ENCODE measurements at regions not wholly inside any gene's neighbourhood (a gene's known extent, or its start where the extent isn't known, plus 50 kb on each side); places are given as distances from the start of the nearest gene placed in this dataset.

DNA sequence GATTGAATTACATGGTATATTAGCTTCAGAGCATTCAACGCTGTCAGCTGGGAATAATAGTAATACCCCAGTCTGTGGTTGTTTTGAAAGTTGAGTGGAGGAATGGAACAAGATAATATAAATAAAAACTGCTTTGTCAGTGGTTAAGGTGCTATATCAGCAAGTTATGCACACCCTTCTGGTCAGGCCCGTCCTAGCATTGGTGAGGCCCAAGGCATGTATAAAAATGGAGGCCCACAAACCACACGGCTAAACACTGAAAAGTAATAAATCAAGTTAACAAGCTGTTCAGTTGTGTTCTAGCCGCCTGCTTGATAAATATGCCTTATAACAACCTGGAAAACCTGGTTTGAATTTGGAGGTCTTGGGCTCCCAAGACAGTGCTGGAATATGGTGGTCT lies 77.4 kb downstream of the PSMG1 start:
- no peaks in the 10 kb centered on the region for H3K27me3 ChIP-seq (ENCODE audit: insufficient read depth, low read length, poor library complexity)
- no peak overlapping the region for H3K27ac ChIP-seq (ENCODE audit: low read length)
- H3K36me3 ChIP-seq (ENCODE audit: insufficient read depth, low read length): no peaks in the 10 kb centered on the region
- no peak overlapping the region for H3K9ac ChIP-seq (ENCODE audit: low read depth, low read length)
- DNase-seq (no peak), ATAC-seq (ENCODE audit: insufficient read depth, low read depth) (no peak)
- no peak overlapping the region for H2AFZ ChIP-seq (ENCODE audit: low read depth, low read length)
- H4K20me1 ChIP-seq (ENCODE audit: insufficient read depth, low read length): no peaks in the 10 kb centered on the region
- H3K9me3 ChIP-seq (ENCODE audit: insufficient read depth, low read length, severe bottlenecking): peaks cover 2% of the 10 kb centered on the region
- no peak for TF ChIP-seq EZH2 (IDR thresholded peaks at IDR 0.05; ENCODE audit: borderline replicate concordance, low read depth, low read length, severe bottlenecking)
- TF ChIP-seq, protein P1, sequence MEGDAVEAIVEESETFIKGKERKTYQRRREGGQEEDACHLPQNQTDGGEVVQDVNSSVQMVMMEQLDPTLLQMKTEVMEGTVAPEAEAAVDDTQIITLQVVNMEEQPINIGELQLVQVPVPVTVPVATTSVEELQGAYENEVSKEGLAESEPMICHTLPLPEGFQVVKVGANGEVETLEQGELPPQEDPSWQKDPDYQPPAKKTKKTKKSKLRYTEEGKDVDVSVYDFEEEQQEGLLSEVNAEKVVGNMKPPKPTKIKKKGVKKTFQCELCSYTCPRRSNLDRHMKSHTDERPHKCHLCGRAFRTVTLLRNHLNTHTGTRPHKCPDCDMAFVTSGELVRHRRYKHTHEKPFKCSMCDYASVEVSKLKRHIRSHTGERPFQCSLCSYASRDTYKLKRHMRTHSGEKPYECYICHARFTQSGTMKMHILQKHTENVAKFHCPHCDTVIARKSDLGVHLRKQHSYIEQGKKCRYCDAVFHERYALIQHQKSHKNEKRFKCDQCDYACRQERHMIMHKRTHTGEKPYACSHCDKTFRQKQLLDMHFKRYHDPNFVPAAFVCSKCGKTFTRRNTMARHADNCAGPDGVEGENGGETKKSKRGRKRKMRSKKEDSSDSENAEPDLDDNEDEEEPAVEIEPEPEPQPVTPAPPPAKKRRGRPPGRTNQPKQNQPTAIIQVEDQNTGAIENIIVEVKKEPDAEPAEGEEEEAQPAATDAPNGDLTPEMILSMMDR (IDR thresholded peaks at IDR 0.05; ENCODE audit: borderline replicate concordance, extremely low read depth, low read length, poor library complexity, severe bottlenecking): no peak
- no peaks in the 10 kb centered on the region for H3K4me1 ChIP-seq (ENCODE audit: insufficient read depth, low read length)
- H3K79me2 ChIP-seq (ENCODE audit: insufficient read depth, low read length): no peaks in the 10 kb centered on the region
- H3K4me3 ChIP-seq (ENCODE audit: low read depth in 1 of 2, low read length in 2 of 2): no peak overlapping the region
- no peak overlapping the region for H3K4me2 ChIP-seq (ENCODE audit: insufficient read depth, low read length)

DNA sequence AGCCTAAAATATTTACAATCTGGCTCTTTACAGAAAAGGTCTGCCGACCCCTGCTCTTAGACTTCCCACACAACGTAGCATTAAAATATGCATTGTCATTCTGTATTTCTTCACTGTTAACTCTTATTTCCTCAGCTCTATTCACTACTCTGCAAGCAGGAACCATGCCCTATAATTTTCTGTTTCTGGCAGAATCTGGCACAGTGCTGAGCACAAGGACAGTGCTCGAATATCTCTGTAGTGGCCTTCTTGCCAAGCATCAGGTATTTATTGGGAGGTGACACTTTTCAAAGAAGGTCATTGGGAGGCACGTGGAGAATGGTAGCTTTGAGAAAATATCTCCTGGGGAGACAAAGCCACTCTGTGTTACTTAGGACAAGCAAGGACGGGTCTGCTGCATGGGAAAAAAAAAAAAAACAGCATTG lies 77.9 kb downstream of the PSMG1 start:
- Histone ChIP-seq H3K27ac (ENCODE audit: low read length) (no peak overlapping the region), H3K79me2 (ENCODE audit: insufficient read depth, low read length) (no peaks in the 10 kb centered on the region), H3K4me2 (ENCODE audit: insufficient read depth, low read length) (no peak overlapping the region), H3K4me1 (ENCODE audit: insufficient read depth, low read length) (no peaks in the 10 kb centered on the region), H3K27me3 (ENCODE audit: insufficient read depth, low read length, poor library complexity) (no peaks in the 10 kb centered on the region), H3K4me3 (ENCODE audit: low read depth in 1 of 2, low read length in 2 of 2) (no peak overlapping the region), H2AFZ (ENCODE audit: low read depth, low read length) (no peak overlapping the region), H3K9me3 (ENCODE audit: insufficient read depth, low read length, severe bottlenecking) (peaks cover 2% of the 10 kb centered on the region), H4K20me1 (ENCODE audit: insufficient read depth, low read length) (no peaks in the 10 kb centered on the region), H3K9ac (ENCODE audit: low read depth, low read length) (no peak overlapping the region), H3K36me3 (ENCODE audit: insufficient read depth, low read length) (no peaks in the 10 kb centered on the region)
- TF ChIP-seq, protein P1 (IDR thresholded peaks at IDR 0.05; ENCODE audit: borderline replicate concordance, extremely low read depth, low read length, poor library complexity, severe bottlenecking): no peak
- TF ChIP-seq EZH2 (IDR thresholded peaks at IDR 0.05; ENCODE audit: borderline replicate concordance, low read depth, low read length, severe bottlenecking): no peak
- no peak for DNase-seq
- ATAC-seq (ENCODE audit: insufficient read depth, low read depth): 0 out of 3 replicates have a peak, but pooled peaks have one; percentile 24

DNA sequence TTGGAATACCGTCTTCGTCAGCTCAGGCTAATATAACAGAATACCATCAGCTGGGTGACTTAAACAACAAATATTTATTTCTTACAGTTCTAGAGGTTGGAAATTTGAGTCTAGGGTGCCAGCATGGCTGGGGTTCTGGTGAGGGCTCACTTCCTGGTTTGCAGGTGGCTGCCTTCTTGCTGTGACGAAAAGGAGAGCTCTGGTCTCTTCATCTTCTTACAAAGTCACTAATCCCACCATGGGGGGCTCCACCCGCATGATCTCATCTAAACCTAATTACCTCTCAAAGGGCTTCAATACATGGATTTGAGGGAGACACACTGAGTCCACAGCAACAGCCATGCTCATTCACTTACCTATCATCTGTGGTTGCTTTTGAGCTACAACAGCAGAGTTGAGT lies 78.3 kb downstream of the PSMG1 start:
- H3K9ac ChIP-seq (ENCODE audit: low read depth, low read length): no peak overlapping the region
- H3K4me2 ChIP-seq (ENCODE audit: insufficient read depth, low read length): no peak overlapping the region
- no peaks in the 10 kb centered on the region for H3K79me2 ChIP-seq (ENCODE audit: insufficient read depth, low read length)
- H3K36me3 ChIP-seq (ENCODE audit: insufficient read depth, low read length): no peaks in the 10 kb centered on the region
- no peak overlapping the region for H3K4me3 ChIP-seq (ENCODE audit: low read depth in 1 of 2, low read length in 2 of 2)
- no peak for TF ChIP-seq EZH2 (IDR thresholded peaks at IDR 0.05; ENCODE audit: borderline replicate concordance, low read depth, low read length, severe bottlenecking)
- TF ChIP-seq, protein P1 (IDR thresholded peaks at IDR 0.05; ENCODE audit: borderline replicate concordance, extremely low read depth, low read length, poor library complexity, severe bottlenecking): no peak
- peaks cover 2% of the 10 kb centered on the region for H3K9me3 ChIP-seq (ENCODE audit: insufficient read depth, low read length, severe bottlenecking)
- H2AFZ ChIP-seq (ENCODE audit: low read depth, low read length): no peak overlapping the region
- H3K4me1 ChIP-seq (ENCODE audit: insufficient read depth, low read length): no peaks in the 10 kb centered on the region
- H3K27me3 ChIP-seq (ENCODE audit: insufficient read depth, low read length, poor library complexity): no peaks in the 10 kb centered on the region
- DNase-seq (no peak), ATAC-seq (ENCODE audit: insufficient read depth, low read depth) (peak; percentile 40; the same call in 1 of the 3 replicates)
- no peak overlapping the region for H3K27ac ChIP-seq (ENCODE audit: low read length)
- H4K20me1 ChIP-seq (ENCODE audit: insufficient read depth, low read length): no peaks in the 10 kb centered on the region

DNA sequence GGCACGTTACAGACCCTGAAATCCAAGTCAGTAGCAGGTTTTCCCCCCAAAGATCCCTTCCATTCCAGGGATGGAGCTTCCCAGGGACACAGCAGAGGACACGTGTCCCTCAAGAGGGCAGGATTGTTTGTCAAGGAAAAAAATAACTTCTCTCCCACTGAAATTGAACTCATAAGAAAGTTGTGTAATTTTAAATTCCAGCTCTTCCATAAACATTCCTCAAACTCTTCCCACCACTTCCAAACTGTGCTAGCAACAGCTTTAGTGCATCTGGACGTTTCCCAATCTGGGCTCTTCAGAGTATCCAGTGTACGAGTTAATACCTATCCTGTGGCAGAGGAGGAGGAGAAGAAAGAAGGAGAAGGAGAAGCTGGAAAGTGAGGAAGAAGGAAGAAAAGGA lies 79.6 kb downstream of the PSMG1 start:
- TF ChIP-seq, protein P1 (IDR thresholded peaks at IDR 0.05; ENCODE audit: borderline replicate concordance, extremely low read depth, low read length, poor library complexity, severe bottlenecking): no peak
- TF ChIP-seq EZH2 (IDR thresholded peaks at IDR 0.05; ENCODE audit: borderline replicate concordance, low read depth, low read length, severe bottlenecking): no peak
- Histone ChIP-seq H3K4me3 (ENCODE audit: low read depth in 1 of 2, low read length in 2 of 2) (no peak overlapping the region), H3K27ac (ENCODE audit: low read length) (no peak overlapping the region), H3K79me2 (ENCODE audit: insufficient read depth, low read length) (no peaks in the 10 kb centered on the region), H3K36me3 (ENCODE audit: insufficient read depth, low read length) (no peaks in the 10 kb centered on the region), H2AFZ (ENCODE audit: low read depth, low read length) (no peak overlapping the region), H3K4me2 (ENCODE audit: insufficient read depth, low read length) (no peak overlapping the region), H3K9ac (ENCODE audit: low read depth, low read length) (no peak overlapping the region), H3K9me3 (ENCODE audit: insufficient read depth, low read length, severe bottlenecking) (peaks cover 2% of the 10 kb centered on the region), H3K4me1 (ENCODE audit: insufficient read depth, low read length) (no peaks in the 10 kb centered on the region), H3K27me3 (ENCODE audit: insufficient read depth, low read length, poor library complexity) (no peaks in the 10 kb centered on the region), H4K20me1 (ENCODE audit: insufficient read depth, low read length) (no peaks in the 10 kb centered on the region)
- no peak for ATAC-seq (ENCODE audit: insufficient read depth, low read depth)
- no peak for DNase-seq
